Ammon's horn (tissue), 1 donor: ENCODE measurements at regions not wholly inside any gene's neighbourhood (a gene's known extent, or its start where the extent isn't known, plus 50 kb on each side); places are given as distances from the start of the nearest gene placed in this dataset.
"Not testable (repeated sequence)": the region's sequence is repeated elsewhere in the genome, so short reads cannot be mapped to it uniquely, and the experiment has no call there.

Experiments
- DNase-seq: peaks from one replicate; pipeline ENCODE4 v3.0.0-alpha.2; 2016; ENCODE audit warnings: low spot score

DNA sequence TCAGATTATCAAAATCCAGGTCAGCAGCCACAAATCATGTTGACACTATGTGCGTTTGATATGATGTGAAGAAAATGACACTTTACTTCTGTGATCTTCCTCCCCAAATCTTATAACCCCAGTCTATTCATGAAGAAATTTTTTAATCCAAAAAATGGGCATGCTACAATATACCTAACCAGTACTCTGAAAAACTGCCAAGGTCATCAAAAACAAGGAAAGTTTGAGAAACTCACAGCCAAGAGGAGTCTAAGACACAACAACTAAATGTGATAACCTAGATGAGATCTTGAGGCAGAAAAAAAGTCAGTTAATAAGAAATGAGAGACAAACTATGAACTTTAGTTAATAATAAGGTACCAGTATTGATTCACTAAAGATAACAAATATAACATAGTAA, 200.6 kb upstream of the IRAK1BP1 start:
- no peak for DNase-seq

- no peak for DNase-seq
Measured at GRCh38 chr6:78670156-78670555, 197.2 kb upstream of the IRAK1BP1 start.

DNA sequence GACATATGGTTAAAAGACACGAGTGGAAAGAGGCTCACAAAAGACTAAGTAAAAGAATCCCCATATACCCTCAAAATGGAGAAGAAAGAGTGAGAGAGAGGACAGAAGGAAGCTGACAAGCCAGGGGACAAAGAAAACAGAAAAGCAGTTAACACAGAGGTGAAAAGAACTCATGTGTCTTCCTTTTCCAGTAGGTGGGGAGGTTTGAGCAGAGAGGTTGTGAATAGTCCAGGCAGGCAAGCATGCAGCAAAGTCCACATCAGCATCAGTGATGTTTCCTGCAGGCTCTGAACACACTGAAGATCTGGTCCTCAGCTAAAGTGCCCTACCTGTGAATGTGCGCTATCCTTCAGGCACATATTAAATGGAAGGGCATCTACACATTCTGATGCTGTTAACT, 196.5 kb upstream of the IRAK1BP1 start:
- no peak for DNase-seq

GRCh38 chr6:78676069-78677007, 191.0 kb upstream of the IRAK1BP1 start:
- not testable (repeated sequence) for DNase-seq

DNA sequence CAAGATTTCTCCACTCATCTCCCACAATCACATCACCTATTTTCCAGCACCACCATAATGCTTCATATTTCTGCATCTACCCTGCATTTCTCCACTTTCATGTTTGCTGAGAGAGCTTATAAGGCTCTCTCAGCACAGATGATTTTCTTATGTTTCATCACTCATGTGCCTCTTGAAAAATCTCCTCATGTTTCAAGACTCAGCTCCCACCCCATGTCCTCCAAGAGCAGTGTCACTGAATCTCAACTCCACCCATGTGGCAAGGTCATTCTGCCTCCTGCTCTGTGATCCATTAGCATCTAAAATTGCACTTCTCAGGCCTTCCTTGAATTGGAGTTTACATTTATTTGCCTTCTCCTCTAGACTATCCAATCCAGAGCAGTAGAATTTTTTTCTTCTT, 178.7 kb upstream of the IRAK1BP1 start:
- no peak for DNase-seq

- DNase-seq = no peak
Measured at GRCh38 chr6:78693835-78694234, 173.5 kb upstream of the IRAK1BP1 start.

DNA sequence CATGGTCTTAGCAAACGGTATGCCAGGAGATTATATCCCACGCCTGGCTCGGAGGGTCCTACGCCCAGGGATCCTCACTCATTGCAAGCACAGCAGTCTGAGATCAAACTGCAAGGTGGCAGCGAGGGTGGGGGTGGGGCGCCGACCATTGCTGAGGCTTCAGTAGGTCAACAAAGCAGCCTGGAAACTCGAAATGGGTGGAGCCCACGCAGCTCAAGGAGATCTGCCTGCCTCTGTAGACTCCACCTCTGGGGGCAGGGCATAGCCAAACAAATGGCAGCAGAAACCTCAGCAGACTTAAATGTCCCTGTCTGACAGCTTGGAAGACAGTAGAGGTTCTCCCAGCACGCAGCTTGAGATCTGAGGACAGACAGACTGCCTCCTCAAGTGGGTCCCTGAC, 172.7 kb upstream of the IRAK1BP1 start:
- not testable (repeated sequence) for DNase-seq

- DNase-seq = no peak
Measured at GRCh38 chr6:78700991-78701390, 166.4 kb upstream of the IRAK1BP1 start.

GRCh38 chr6:78701407-78701806, 165.9 kb upstream of the IRAK1BP1 start:
- no peak for DNase-seq

DNA sequence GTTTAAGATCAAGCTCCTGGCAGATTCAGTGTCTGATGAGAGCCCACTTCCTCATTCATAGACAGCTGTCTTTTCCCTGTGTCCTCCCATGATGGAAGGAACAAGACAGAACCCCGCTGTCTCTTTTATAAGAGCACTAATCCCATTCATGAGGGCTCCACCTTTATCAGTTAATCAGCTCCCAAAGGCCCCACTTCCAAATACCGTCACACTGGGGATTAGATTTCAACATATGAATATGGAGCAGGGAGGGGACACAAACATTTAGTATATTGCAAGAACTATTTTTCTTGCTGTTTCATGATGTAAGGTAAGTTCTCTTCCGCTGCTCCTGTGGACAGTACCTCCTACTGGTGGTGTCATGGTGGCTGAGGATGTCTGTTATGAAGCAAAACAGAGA, 158.3 kb upstream of the IRAK1BP1 start:
- DNase-seq = no peak

- no peak for DNase-seq
Measured at GRCh38 chr6:78713564-78713963, 153.8 kb upstream of the IRAK1BP1 start.

DNA sequence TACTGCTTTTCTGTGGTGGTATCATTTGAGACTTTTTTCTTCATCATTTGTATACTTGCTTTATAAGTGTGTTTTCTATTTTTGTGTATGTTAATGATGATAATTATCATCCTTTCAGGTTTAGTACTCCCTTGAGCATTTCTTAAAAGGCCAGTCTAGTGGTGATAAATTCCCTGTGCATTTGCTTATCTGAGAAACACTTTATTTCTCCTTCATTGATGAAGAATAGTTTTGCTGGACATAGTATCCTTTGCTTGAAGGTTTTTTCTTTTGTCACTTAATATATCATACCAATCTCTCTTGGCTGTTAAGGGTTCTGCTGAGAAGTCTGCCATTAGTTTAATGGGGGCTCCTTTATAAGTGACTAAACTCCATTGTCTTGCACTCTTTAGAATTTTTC, 123.2 kb upstream of the IRAK1BP1 start:
- DNase-seq = no peak

DNA sequence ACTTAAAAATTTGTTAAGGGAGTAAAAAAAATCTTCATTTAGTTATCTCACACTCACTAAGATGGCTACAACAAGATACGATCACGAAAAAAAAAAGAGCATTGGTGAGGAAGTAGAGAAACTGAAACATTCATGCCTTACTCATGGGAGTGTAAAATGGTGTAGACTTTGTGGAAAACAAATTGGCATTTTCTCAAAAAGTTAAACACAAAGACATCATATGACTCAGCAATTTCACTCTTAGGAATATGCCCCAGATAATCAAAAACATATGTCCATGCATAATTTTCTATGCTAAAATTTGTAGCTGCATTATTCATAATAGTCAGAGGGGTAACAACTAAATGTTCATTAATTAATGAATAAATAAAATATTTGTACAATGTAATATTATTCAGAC, 120.9 kb upstream of the IRAK1BP1 start:
- no peak for DNase-seq

DNA sequence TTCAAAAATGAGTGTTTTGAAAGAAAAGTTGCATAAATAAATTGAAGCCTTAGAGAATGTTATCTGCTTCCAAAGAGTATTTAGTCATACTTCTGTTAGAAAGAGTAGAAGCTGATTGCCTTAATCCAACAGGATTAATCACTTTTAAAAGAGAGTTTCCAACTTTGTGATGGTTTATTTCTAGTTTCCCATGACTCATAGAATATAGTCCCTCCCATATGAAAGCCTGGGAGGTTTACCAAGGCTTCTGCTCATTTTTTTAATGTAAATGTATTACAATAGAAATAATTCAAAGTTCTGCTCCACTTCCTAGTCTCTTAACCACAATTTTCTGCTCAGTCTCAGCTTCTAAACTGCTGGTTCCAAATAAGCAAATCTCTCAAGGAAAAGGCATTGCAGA, 118.0 kb upstream of the IRAK1BP1 start:
- DNase-seq = no peak

- not testable (repeated sequence) for DNase-seq
Measured at GRCh38 chr6:78758297-78758798, 109.0 kb upstream of the IRAK1BP1 start.

GRCh38 chr6:78768271-78768670, 99.1 kb upstream of the IRAK1BP1 start:
- DNase-seq = no peak

DNA sequence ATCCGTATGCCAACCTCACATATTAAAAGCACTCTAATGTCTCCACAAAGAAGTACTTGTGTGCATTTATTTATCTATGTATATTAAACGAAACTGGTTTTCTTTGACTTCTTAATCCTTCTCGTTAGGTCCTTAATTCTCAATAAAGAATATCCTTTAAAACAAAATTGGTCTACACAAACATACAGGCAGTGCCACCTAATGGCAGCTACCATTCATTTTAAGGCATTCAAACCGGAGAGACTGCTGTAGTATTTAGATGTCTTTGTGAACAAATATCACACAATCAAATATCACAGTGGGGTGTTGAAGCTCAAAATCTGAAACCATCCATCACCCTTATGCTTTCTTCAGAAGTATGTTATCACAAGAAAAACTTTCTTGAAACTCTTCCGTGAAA, 96.6 kb upstream of the IRAK1BP1 start:
- DNase-seq = no peak

DNA sequence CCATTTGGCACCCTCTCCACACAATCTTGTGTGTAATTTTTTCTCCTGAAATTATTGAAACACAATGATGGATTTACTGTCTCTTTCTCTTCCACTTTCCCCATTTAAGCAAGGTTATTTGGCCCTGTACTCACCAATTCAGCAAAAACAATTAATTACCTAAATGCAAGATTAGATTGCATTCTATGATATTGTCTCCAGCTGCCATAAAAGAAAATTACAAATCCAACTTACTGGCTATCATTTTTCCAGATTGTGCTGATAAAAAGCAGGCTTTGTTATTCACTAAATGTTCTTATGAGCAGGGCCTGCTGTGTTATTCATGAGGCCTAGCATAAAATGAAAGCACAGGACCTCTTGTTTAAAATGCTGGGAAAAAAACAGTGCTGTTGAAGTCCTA, 95.8 kb upstream of the IRAK1BP1 start:
- no peak for DNase-seq

DNA sequence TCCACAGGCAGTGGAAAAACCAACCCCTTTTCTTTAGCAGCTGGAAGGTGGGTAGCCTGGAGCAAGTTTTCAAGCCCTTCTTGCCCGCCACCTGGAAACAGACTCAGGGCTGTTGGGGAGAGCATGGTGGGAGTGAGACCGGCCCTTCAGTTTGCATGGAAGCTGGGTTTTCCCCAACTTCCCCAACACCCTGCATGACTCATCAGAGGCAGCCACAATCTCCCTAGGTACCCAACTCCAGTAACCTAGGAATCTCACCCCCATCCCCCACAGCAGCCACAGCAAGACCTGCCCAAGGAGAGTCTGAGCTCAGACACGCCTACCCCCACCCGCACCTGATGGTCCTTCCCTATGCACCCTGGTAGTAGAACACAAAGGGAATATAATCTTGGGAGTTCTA, 86.3 kb upstream of the IRAK1BP1 start:
- no peak for DNase-seq

DNA sequence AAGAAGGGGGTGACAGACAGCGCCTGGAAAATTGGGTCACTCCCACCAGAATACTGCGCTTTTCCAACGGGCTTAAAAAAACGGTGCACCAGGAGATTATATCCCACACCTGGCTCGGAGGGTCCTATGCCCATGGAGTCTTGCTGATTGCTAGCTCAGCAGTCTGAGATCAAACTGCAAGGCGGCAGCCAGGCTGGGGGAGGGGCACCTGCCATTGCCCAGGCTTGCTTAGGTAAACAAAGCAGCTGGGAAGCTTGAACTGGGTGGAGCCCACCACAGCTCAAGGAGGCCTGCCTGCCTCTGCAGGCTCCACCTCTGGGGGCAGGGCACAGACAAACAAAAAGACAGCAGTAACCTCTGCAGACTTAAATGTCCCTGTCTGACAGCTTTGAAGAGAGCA, 84.0 kb upstream of the IRAK1BP1 start:
- not testable (repeated sequence) for DNase-seq

GRCh38 chr6:78797270-78797669, 70.1 kb upstream of the IRAK1BP1 start:
- no peak for DNase-seq

DNA sequence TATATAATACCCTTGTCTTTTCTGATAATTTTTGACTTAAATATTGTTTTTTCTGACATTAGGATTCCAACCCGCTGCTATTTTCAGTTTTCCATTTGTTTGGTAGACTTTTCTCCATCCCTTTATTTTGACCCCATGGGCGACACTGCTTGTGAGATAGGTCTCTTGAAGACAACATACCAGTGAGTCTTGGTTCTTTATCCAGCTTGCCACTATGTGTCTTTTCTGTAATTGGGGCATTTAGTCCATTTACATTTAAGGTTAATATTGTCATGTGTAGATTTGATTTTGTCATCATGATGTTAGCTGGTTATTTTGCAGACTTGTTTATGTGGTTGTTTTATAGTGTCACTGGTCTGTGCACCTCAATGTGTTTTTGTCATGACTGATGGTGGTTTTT, 67.7 kb upstream of the IRAK1BP1 start:
- no peak for DNase-seq

- DNase-seq = not testable (repeated sequence)
Measured at GRCh38 chr6:78806792-78807191, 60.6 kb upstream of the IRAK1BP1 start.
